ENCODE measurements at regions not wholly inside any gene's neighbourhood (a gene's known extent, or its start where the extent isn't known, plus 50 kb on each side); places are given as distances from the start of the nearest gene placed in this dataset.
"Not testable (repeated sequence)": the region's sequence is repeated elsewhere in the genome, so short reads cannot be mapped to it uniquely, and the experiment has no call there.

- DNase-seq = no peak
These were observed 186.0 kb upstream of the KBTBD8 start for GRCh38 chr3:66812136-66812535.

DNA sequence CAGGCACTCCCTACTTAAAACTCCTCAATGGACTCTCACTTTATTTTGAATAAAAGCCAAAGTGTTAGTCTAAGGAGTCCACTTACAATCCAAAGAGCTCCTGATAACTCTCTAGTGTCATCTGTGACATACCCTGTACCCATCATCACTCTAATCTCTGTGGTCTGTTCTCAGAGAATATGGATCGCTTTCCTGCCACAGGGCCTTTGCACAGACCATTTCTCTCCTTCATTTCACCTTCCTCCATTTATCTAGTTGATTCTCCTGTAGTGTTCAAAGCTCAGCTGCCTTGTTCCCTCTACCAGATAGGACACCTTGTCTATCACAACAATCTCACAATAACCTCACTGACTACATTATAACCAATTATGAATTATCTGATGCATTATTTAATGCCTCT, 185.4 kb upstream of the KBTBD8 start:
- DNase-seq = no peak

DNA sequence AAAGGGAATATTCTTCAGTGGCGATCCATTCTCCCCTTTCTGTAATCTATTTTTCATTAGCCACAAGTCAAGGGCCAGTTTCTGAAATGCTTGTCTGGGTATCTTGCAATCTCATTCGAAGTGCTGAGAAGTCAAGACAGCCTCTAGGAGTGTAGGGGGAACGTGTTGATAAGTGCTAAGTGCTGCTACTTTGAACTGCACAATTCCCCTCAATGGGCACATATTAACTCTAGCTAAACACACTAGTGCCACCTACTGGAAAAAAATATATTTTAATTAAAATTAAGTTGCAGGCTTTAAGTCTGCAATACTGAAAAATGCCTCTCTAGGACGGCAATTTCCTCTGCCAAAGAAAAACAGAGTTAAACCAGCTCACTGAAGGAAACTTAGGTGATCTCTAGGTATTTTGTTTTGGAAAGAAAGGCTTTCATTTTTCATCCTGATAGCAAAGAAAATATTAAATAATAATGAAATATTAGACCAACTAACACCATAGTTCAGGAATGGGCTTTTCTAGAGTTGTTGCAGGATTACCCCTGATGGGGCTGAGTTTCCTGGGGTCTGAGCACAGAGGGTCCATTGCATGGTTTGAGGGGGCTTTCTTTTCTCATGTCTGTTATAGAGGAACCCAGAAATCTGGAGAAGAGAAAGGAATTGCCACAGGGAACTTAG, 181.9 kb upstream of the KBTBD8 start:
- peak; percentile 62 for DNase-seq

DNA sequence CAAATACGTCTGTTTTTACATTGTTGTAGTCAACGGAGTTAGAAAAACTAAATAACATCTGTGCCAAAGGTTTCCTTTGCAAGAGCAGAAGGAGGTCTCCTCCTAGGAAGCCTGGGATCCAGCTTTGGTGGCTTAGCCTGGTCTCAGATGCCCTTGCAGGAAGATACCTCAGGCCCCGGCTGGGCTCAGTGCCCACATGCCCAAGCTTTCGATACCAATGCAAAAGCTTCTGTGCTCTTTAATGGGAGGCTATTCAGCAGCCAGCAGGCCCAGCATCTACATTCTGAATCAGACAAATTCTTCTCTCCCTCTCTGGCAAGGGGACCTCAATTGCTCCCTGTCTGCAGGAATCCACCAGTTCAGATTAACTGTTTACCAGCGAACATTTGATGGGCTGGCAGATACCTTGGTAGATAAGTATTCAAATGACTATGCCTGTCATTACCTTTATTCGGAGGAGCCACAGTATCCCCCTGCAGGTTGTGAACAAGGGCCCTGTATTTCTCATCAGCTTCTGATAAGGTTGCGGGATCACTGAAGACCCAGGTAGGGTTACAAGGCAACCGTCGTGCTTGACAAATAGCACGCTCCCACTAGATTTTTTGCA, 180.1 kb upstream of the KBTBD8 start:
- DNase-seq = no peak

DNA sequence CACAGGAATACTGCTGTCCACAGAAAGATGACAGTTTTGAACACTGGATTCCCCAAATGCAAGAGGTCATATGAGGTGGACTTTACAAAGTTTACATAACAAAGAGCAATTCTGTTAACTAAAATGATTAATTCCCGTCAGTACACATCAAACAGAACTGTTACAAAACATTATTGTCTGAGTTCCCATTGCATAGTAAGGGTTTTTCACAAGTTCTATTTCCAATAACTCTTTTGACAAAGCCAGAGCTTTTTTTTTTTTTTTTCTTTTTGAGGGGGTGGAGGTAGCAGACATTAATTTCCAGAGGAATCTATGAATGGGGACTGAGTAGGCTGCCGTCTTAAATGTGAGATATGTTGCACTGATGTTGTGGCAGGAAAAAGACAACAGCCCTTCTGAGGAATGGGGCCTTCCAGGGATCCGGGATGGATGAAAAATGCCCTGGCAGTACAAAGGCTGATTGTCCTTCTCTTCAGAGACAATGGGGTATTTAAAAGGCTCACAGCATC, 178.1 kb upstream of the KBTBD8 start:
- no peak for DNase-seq

- DNase-seq = peak; percentile 35
These were observed 175.7 kb upstream of the KBTBD8 start for GRCh38 chr3:66822186-66823008.

- no peak for DNase-seq
These were observed 175.1 kb upstream of the KBTBD8 start for GRCh38 chr3:66823009-66823397.

DNA sequence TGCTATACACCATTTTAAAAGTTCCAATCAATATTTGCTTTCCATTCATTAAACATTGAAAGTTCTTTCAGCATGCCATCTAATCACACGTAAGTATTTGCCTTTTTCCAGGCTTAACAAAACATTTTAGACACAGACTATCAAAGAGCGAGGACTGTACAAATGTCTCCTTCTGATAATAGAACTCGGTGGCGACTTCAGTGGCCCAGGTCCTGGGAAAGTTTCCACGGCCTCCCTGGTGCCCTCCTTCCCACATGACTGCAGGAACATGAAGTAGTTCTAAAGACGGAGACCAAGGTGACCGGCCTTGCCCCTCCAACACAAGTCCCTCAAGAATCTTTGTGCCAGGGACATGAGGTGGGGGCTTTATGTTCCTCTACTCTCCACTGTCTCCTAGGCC, 174.6 kb upstream of the KBTBD8 start:
- DNase-seq = no peak

DNA sequence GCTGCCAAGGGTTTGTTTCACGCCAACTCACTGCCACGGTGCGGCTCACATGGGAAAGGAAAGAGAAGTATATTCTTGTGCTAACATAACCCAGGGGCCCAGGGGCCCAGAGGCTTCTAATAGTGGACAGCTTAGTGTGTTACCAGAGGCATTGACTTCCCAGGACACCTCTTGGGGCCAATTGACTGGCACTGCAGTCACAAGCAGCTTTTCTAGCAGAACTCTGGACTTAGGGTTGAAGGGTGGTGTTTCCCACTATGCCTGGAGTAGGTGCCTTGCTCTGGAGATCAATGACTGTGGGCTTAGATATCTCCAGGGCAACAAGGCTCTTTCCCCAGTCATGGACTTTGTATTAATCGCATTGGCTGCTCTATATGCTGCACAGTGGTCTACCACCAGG, 172.7 kb upstream of the KBTBD8 start:
- no peak for DNase-seq

DNA sequence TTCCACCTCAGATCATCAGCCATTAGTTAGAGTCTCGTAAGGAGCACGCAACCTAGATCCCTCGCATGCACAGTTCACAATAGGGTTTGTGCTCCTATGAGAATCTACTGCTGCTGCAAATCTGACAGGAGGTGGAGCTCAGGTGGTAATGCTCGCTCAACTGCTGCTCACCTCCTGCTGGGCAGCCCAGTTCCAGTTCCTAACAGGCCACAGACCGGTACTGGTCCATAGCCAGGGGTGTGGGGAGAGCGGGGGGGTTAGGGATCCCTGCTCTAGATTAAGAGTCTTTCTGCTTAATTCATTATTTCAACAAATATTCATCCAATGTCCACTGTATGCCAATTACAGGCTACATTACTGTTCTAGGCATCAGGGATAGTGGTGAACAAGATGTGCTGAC, 170.4 kb upstream of the KBTBD8 start:
- DNase-seq = no peak

- DNase-seq = no peak
These were observed 169.8 kb upstream of the KBTBD8 start for GRCh38 chr3:66828303-66828702.

DNA sequence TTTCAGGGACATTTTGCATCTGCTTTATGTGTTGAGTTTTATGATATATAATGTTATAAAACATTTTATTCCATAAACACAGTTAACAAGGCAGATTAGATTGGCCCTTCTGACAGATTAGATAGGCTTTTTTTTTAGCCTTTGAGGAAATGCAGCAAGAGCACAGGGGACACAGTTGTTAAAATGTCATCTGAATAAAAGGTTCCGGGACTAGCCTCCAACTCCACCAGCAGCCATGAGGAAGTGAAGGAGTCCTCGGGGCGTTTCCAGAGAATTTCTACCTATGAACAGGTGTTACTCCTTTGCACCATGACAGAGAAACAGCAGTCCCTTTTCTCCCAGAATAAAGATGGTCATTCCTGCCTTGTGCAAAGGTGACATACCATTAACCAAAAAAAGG, 167.8 kb upstream of the KBTBD8 start:
- DNase-seq = no peak

DNA sequence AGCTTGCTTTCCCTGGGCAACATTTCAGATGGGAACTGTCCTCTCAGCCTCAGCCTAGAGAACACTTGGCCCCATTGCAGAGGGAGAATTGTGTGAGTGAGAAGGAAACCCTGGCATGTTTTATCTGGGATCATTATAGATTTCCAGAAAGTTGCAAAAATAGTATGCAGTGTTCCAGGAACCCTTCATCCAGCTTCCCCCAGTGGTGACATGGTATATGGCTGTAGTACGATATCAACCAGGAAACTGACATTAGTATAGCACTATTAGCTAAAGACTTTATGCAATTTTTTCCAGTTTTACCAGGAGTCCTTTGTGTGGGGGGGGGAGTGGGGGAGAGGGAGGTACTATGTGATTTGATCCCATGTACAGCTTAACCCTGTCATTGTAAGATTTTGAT, 166.2 kb upstream of the KBTBD8 start:
- no peak for DNase-seq

- peak; percentile 1 for DNase-seq
These were observed 161.5 kb upstream of the KBTBD8 start for GRCh38 chr3:66836363-66837152.

DNA sequence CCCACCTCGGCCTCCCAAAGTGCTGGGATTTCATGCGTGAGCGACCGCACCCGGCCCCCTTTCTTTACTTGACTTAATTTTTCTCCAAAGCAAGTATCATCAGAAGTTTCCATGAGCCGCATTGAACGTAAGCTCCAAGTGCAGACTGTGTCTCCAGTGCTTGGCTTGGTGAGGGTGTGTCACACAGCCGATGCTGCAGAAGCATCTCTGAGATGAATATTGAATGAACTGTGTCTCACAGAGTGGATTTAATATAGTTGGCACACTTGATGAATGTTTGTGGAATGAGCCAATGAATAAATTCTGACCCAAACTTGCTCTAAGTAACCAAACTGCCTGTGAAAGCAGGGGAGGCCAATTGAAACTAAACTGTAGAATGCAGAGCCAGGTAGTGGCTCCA, 159.4 kb upstream of the KBTBD8 start:
- DNase-seq = no peak

DNA sequence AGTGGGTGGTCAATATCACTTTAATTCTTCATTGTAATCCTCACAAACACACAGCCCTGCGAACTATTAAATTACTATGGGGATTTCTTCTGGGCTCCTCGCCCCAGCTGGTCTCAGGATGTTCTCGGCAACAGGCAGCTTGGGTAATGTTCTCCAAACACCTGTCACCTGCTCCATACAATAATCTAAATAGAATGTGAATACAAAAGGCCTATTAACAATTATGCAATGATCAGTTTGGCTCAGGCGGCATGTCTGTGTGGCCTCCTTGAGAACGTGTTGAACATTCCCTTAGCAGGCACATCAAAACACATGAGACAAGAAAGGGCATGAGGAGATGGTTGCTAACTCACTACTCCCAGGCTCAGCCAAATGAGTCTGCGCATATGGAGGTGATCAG, 158.6 kb upstream of the KBTBD8 start:
- DNase-seq = peak; percentile 7

DNA sequence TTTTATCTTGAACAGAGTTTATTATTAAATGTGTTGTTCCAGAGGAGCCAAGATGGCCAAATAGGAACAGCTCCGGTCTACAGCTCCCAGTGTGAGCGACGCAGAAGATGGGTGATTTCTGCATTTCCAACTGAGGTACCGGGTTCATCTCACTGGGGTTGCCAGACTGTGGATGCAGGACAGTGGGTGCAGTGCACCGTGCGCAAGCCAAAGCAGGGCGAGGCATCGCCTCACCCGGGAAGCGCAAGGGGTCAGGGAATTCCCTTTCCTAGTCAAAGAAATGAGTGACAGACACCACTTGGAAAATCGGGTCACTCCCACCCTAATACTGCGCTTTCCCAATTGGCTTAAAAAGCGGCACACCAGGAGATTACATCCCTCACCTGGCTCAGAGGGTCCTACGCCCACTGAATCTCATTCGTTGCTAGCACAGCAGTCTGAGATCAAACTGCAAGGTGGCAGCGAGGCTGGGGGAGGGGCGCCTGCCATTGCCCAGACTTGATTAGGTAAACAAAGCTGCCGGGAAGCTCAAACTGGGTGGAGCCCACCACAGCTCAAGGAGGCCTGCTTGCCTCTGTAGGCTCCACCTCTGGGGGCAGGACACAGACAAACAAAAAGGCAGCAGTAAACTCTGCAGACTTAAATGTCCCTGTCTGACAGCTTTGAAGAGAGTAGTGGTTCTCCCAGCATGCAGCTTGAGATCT, 155.2 kb upstream of the KBTBD8 start:
- DNase-seq = not testable (repeated sequence)

GRCh38 chr3:66851894-66852613, 146.1 kb upstream of the KBTBD8 start:
- no peak for DNase-seq

DNA sequence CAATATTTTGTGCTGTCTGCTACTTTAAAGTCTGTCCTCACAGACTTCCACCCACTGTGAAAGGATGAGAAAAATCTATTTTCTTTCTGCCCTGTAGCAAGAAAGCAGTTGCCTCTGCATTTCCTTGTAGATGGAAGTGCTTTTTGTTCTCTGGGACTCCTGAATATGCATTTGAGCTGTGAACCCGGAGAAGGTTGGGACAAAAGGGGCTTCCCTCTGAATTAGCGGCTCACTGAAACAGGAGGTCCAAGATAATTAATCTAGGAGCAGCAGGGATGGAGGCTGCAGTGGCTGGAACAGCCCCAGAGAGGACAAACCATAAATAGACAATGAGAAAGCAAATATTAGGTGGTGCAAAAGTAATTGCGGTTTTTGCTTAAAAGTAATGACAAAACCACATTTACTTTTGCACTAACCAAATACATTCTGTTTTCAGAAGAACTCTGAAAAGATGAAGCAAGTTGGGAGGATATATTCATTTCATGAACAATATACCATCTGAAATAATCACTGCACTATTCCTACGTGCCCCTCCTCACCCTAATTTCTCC, 143.4 kb upstream of the KBTBD8 start:
- no peak for DNase-seq

- no peak for DNase-seq
These were observed 141.6 kb upstream of the KBTBD8 start for GRCh38 chr3:66856533-66856932.

DNA sequence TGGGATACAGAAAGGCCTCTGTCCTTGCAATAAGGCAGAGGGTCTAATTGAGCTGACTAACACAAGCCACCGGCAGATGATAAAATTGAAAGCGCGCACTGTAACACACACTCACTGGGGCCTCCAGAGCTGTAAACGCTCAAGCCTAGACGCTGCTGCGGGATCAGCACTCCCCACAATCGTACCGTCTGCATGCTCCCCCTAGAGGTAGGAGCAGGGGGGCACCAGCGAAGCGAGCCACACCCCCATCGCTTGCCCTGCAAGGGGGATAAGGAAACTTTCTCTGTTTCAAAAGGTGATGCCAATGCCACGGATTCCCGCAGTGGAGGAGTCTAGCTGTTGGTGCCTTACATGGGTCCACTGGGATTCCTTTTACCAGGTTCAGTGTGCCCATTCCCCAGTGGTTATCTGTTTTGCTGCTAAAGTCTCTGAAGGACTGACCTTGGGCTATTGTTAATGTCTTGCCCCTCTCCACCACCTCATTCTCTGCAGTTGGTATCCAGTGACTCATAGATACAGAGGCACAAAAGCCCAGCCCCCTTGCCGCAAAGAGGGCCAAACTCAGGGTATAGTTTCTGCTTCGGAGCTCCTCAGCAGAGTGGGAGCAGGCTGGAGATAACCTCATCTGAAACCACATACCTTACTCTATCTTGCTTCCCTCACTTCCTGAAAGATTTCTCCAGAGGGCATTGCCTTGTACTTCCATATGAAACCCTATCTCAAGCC, 139.3 kb upstream of the KBTBD8 start:
- DNase-seq = no peak
